Stimulated activated CD4-positive, alpha-beta T cell treated with anti-CD3 and anti-CD28 coated beads, TNF-alpha, amount 100 ng/mL, for 24 hours (primary cell): ENCODE measurements at regions not wholly inside any gene's neighbourhood (a gene's known extent, or its start where the extent isn't known, plus 50 kb on each side); places are given as distances from the start of the nearest gene placed in this dataset.

ENCODE experiments used
- DNase-seq, 3 experiments: peaks; one replicate each; pipeline ENCODE4 v3.0.0-alpha.2; 2020; ENCODE audit warnings: low read depth in 3 of 3

DNA sequence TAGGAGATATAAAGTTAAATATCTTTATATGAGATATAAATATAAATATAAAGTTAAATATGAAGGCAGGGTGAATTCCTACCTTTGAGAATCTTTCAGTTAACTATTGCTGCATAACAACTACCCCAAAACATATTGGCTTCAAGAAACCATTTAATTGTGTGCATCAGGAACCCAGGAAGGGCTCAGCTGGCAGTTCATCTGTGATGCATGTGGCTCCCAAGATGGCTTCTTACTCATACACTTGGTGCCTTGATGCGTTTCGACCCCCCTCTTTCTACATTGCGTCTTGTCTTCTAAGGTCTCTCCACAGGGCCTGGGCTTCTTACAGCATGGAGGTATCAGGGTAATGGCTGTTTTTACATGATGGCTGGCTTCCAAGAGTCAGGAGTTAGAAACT, 253.9 kb upstream of the CRY1 start:
- no peak for DNase-seq

DNA sequence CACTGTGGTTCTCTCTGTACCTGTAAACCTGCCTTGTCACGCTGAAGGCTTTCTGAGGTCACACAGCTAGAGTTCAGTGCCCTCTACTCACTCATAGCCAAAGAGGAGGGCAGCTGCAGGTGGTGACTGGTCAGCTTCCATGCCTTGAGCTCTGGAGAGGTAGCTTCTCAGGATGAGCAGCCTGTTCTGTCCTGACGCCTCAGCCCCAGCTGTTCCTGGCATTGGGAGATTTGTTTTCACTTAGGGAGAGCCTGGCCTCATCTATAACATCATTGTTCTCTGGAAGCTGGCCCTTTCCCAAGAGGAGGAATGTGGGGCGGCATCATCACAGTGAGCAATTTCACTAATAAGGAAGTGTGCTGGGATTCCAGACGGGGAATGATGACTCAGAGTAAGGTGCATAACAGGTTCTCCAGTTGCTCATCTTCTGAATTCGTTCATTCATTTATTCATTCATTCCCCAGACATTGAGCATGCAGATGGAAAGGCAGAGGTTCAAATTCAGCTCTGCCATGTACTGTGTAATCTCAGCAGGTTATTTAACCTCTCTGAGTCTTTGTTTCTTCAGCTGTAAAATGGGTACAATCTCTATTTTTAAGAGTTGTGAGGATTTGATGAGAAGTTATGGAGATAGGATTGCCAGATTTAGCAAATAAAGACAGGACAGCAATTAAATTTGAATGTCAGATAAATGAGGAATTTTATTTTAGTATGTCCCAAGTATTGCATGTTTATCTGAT, 255.8 kb upstream of the CRY1 start:
- no peak for DNase-seq

DNA sequence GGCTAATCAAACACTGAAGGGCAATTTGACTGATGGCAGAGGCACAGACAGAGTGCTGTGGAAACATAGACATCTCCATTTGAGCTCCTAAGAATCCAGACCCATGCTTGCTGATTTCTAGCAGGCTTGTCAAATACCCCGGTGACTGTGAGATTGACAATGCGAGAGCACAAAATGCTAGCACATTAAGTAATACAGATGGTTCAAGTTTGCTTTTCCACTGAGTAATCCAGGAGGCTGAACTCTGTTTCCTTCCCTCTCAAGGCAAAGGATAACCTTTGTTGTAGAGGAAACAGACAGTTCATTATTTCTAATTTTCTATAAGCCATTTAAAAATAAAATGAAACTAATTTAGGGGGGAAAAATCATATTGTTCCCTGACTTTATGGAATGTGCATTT, 256.5 kb upstream of the CRY1 start:
- DNase-seq: no peak

DNA sequence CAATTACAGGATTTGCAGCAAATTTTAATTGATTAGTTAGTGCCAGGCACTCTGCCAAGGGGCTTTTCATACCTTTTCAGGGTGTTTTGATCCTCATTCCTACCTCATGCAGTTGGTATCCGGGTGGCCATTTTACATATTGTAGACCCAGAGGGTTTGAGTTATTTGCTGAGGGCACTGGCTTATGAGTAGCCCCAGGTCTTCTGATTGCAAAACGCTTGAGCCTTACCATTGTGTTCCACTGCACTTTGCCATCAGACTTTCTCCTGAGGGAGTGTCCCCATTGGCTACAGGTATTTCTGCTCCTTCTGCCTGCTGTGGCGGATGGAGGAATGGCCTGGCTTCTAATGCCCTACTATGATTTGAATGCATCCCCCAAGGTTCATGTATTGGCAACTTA, 257.8 kb upstream of the CRY1 start:
- no peak for DNase-seq

DNA sequence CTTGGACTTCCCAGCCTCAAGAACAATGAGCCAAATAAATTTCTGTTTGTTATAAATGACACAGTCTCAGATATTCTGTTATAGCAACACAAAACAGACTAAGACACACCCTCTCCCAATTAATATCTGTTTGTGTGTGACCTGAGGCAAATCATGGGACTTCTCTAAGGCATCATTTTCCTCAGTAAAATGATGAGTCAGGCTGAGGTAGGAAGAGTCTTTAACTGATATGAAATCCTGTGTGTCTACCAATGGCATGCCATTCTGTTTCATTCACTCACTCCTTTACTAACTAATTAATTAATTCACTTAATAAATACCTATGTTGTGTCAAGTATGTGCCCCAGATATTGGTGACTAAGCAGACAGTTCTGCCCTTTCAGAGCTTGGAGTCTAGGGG, 258.4 kb upstream of the CRY1 start:
- DNase-seq: no peak

DNA sequence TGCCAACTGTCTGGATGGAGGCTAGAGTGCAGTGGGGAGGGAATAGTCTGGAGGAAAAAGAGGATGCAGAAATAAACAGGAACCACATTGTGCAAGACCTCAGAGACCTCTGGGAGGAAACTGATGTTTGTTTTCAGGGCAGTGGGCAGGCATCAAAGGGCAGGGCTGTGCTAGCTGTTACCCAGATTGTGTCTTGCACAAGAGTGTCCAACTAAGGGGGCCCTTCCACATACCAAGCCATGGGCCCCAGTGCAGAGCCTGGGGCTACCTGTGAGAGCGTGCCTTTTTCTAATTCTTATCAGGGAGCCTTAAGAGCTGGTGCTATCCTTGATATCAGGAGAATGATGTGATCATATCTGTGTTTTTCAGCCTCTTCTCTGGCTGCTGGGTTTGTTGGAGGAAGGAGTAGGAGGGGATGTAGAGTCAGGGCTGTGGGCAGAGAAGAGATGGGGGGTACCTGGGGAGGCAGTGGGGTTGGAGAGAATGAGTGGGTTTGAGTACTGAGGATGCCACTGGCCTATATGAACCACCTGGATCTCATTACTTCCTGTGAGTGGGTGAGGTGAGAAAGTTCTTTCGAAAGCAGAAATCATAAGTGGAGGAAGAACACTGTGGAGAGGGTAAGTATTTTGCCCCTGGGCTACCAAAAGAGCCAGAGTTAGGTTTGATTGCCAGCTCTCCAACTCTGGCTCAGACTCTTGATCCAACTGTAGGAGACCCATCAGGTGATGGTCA, 259.2 kb upstream of the CRY1 start:
- peak in 1 of 3 experiments; percentile 40 for DNase-seq

DNA sequence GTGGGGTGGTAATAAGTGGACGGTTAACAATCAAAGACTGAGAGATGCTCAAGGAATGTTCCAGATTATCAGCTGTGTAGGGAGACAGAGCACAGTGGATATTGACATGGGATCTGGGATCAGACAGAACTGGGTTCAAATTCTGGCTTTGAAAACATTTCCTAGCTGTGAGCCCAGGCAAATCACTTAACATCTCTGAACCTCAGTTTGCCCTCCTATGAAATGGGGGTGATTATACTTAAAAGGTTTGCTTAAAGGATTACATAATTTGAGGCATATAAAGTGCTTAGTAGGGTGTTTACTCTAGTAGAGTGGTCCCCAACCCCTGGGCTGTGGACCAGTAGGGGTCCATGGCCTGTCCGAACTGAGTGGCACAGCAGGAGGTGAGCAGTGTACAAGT, 260.0 kb upstream of the CRY1 start:
- no peak for DNase-seq

DNA sequence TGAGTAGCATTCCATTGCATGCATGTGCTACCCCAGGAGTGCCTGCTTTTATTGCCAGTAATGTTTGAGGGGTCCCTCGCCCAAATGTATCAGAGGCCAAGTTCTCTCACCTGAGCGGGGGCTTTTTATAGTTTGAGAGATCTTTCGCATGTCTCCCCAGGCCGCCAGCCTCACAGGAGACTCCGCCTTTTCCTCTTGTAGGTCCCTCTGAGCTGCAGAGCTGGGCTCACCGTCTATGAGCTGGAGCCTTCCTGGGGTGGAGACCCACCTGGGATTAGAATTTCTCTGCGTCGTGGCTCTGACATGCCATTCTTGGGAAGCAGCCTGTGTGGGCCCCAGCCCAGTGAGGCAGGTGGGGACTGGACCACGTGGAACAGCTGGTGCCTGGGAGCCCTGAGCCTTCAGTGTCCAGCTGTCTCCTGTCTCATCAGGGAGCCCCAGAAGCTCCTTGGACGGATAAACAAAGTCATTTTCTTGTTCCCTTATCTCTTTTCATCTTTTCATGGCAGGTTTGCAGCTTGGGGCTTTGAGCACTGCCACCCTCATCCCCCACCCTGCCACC, 261.7 kb upstream of the CRY1 start:
- DNase-seq: no peak

DNA sequence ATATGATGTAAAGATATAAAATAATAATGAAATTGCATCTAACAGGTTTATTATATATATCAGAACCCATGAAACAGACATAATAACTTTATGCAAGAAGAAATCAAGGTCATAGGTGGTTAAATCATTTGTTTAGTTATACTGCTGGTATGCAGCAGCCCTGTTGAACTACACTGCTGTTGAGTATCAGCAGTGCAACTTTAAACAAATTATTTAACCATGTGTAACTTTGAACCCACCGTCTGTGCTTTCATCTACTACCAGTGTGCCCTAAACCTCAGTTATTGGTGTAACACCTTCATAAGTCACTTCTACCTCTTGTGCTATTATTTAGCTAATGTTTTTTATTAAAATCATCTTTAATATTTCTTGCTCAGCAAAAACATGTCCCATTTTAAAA, 262.3 kb upstream of the CRY1 start:
- DNase-seq: no peak

DNA sequence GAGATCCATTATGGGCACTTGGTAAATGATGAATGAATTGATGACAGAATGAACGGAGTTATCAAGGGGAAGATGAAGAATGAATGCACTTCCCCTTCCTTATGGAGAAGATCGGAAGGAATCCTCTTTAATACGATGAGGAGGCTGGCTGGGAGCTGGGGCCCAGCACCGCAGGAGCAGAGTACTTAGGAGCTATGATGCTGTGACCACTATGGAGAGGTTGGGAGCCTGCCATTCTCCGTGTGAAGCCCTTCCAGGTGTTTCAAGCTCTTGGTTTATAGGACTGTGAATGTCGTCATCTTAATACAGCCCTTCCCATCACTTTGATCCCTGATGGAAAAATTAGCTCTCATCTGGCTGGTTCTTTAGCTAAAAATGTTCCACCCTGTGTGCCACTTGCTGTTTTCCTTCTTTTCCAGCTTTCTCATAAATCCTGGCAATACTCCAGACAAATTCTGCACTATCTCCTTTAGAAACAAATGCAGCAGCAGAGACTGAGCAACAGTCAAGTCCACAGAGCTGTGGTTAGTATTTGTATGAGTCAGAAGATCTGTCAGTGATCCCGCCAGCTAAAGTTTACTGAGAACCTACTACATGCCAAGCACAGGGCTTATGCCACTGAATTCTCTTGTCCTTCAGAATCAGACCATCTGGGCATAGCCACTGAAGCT, 263.1 kb upstream of the CRY1 start:
- DNase-seq: no peak

DNA sequence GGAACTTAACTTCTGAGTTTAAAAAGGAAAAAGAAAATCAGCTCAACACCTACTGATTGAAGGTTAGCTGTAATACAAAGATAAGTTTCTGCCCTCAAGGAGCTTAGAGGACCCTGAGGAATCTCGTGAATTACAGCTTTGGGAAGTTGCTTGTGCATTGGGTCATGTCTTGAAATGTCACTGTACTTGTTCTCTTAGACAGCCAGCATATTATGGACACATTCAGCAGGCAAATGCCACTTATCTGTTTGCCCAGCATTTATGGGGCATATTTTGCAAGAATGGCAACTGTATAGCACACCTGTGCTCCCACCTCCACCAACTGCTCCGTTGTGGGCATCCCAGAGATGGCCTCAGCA, 263.6 kb upstream of the CRY1 start:
- DNase-seq: no peak

DNA sequence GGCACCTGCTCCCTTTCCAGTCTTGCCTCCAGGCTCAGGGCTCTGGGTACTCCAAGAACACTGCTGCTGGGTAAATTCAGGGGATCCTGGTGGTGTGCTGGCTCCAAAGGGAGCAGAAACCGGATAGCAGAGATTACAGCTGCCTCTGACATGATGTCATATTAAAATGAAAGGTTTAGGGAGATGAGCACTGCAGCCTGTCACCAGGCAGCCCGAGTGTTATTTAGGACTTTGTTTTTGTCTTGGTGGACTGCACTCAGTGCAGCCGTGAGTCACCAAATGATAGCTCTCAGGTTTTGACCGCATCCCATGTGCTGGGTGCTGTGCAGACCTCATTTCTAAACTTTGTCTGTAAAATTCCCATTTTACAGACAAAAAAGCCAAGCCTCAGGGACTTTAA, 266.0 kb upstream of the CRY1 start:
- no peak for DNase-seq

DNA sequence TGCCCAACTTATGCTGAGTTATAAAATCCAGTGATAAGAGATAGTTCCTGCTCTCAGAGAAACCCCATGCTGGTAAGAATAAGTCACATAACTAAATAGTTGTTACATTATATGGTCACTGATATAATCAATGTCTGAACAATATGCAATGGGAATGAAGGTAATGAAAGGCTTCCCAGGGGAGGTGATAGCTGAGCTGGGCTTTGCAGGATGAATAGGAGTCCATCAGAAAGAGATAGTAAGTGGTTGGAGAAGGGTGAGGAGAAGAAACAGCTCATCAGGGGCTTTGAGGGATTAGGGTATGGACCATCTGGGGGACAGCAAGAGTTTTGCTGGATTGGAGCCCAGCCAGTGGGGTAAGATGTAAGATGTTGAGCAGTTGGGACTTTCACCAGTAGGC, 266.7 kb upstream of the CRY1 start:
- no peak for DNase-seq

DNA sequence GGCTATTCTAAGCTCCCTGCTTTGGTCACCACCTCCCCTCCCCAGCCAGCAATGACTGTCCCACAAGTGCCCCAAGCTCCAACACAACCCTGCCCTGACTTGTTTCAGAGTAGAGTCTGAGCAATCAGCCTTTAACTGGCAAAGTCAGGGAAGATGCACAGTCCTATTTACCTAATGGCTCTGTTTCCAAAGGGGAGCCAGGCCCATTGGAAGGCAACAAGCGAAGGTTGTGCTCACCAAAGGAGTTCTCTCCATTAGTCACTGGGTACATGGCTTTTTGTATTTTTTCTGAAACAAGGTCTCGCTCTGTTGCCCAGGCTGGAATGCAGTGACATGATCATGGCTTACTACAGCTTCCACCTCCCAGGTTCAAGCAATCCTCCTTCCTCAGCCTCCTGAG, 267.1 kb upstream of the CRY1 start:
- DNase-seq: no peak

DNA sequence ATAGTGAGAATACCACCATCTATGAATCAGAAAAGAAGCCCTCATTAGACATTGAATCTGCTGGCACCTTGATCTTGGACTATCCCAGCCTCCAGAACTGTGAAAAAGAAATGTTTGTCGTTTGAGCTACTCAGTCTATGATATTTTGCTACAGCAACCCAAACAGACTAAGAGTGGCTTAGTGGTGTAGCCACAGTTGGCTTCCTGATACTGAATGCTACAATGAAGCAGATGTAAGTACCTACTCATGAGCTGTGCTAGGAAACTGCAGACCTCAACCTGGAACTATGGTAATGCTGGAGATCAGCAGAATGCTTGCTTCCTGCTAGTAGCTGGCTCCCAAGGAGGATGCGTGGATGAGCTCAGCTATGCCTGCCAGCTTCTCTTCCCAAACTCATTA, 268.6 kb upstream of the CRY1 start:
- no peak for DNase-seq

DNA sequence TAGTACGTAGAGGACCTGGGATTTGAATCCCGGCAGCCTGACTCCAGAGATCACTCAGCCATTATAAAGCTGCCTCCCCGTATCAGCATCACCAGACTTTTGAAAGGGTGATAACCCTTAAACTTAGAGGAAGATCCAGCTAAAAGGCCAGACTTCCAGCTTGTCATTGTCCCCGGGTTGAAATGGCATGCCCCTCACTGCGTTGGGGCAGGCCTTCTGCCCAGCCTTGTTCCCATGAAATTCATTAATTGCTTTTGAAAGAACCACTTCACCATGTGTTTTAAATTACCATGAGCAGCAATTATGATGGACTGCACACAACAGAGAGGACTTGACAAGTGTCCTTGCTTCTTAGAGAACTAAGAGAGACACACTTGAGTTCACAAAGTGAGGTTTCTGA, 269.6 kb upstream of the CRY1 start:
- no peak for DNase-seq

DNA sequence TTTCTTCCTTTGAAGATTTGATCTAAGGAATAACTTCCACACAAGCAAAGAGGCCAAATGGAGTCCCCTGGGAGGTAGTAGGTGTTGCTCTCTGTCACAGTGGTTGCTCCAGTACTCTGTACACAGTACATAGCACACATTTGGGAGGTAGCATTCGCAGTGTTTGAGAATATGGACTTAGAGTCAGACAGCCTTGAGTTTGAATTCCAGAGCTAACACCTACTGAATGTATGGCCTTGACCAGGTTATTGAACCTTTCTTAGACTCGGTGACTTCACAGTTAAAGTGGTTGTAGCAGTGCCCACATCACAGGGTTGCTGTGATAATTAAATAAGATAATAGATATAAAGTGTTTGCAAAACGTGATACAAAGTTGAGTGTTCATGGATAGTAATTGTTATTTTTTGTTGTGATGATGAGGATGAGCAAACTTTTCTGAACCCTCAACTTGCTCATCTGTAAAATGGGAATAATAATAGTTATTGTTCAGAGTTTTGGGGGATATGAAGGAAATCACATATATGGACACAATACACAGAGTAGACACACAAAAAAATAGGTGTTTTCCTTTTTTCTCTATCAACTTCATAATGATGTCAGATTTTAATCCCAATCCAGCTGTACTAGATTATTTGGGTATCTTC, 271.6 kb upstream of the CRY1 start:
- DNase-seq: no peak

DNA sequence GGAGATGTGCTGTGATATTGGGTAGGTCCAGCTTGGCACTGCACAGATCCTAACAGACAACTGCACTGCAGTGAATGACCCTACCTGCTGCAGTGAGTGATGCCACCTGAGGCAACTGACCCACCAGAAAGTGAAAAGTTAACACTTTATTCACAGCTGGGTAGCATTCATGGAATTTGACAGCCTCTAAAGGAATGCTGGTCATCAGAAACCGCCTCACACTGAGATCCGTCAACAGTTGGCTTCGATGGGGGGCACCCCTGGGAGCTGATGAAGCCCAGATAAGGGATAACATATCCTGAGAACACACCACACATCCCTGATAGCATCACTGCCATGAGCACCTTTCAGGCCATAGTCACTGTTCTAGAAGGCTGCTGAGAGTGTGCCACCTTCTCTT, 272.4 kb upstream of the CRY1 start:
- no peak for DNase-seq

DNA sequence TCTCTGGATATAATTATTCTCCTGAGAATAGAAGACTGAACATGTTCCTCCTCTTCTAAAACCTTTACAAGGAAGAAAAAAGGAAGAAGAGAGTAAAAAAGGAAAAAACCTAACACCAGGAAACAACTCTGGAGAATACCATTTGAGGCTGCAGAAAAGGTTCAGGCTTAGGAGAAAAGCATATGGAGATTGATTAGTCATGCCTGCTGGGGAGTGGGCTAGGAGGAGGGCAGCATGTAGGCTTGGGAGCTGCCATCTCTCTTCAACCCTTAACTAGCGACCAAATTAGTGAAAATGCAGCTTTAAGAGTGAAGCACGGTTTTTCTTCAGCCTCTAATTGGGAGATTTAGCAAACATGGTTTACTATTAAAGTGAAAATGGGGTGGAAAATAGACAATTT, 273.0 kb upstream of the CRY1 start:
- DNase-seq: no peak

DNA sequence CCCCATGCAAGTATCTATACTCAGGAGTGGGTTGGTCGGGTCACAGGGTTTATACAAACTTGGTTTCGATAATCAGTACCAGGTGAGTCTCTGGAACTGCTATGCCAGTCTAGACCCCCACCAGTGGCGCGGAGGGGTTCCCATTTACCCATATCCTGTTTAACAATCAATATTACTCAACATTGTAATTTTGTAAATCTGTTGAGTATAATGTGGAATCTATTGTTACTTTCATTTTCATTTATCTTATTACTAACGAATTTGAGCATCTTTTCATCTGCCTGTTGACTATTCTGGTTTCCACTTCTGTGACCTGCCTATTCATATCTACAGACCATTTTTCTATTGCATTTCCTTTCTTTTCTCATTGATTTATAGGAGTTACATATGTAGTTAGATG, 275.2 kb upstream of the CRY1 start:
- DNase-seq: peak in 2 of 3 experiments; percentile 22 to 42

DNA sequence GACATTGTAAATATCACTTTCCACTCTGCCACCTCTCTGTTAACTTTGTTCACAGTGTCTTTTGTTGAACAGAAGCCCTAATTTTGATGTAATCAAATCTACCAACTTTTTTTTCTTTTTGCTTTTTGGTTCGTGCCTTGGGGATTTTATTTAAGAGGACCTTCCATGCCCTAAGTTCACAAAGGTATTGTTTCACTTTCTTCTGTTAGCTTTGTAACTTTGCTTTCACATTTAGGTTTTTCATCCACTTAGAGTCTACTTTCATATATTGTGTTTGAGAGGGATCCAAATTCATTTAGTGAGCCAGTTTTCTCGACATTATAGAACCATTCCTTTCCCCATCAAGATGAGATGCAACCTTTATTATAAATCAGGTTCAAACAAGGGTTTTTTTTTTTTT, 275.7 kb upstream of the CRY1 start:
- no peak for DNase-seq

DNA sequence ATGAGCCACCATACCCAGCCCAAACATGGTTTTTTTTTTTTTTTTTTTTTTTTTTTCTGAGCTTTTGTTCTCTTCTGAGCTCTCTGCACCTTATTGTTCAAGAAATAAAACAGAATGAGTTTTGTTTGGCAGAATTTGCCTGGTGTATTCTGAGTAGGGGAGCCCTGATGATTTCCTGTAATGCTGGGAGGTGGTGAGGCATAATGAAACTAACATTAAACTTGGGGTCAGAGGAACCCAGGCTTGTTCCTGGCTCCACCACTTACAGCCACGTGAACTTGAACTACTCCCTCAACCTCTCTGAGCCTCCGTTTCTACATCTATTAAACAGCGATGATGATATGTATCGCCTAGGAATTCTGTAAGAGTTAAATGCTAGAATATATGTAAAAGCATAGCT, 276.3 kb upstream of the CRY1 start:
- no peak for DNase-seq
